ENCODE measurements at regions not wholly inside any gene's neighbourhood (a gene's known extent, or its start where the extent isn't known, plus 50 kb on each side); places are given as distances from the start of the nearest gene placed in this dataset.

DNA sequence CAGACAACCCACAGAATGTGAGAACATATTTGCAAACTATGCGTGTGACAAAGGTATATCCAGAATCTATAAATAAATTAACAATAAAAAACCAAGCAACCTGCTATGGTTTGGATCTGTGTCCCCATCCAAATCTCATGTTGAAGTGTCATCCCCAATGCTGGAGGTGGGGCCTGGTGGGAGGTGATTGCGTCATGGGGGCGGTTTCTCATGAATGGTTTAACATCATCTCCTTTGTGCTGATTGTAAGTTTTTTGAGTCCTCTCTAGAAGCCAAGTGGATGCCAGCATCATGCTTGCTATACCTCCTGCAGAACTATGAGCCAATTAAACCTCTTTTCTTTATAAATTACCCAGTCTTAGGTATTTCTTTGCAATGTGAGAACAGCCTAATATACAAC, 335.4 kb downstream of the MAN2A1 start:
- TF ChIP-seq JUNB (IDR thresholded peaks at IDR 0.05; ENCODE audit: unreplicated experiment) (no peak), EZH2 (IDR thresholded peaks at IDR 0.05; ENCODE audit: low read depth, unreplicated experiment) (no peak), ZNF114 (CRISPR knock-in tag; IDR thresholded peaks at IDR 0.05) (no peak), NANOG (IDR thresholded peaks at IDR 0.05; ENCODE audit: borderline replicate concordance) (no peak), POLR2AphosphoS5 (IDR thresholded peaks at IDR 0.05; ENCODE audit: low read depth) (no peak), ZNF331 (CRISPR knock-in tag; IDR thresholded peaks at IDR 0.05; ENCODE audit: low read depth) (no peak), CREB1 (CRISPR knock-in tag; IDR thresholded peaks at IDR 0.05; ENCODE audit: low read depth) (no peak), EZH2phosphoT487 (IDR thresholded peaks at IDR 0.05; ENCODE audit: unreplicated experiment) (no peak)
- TF ChIP-seq, protein P1, sequence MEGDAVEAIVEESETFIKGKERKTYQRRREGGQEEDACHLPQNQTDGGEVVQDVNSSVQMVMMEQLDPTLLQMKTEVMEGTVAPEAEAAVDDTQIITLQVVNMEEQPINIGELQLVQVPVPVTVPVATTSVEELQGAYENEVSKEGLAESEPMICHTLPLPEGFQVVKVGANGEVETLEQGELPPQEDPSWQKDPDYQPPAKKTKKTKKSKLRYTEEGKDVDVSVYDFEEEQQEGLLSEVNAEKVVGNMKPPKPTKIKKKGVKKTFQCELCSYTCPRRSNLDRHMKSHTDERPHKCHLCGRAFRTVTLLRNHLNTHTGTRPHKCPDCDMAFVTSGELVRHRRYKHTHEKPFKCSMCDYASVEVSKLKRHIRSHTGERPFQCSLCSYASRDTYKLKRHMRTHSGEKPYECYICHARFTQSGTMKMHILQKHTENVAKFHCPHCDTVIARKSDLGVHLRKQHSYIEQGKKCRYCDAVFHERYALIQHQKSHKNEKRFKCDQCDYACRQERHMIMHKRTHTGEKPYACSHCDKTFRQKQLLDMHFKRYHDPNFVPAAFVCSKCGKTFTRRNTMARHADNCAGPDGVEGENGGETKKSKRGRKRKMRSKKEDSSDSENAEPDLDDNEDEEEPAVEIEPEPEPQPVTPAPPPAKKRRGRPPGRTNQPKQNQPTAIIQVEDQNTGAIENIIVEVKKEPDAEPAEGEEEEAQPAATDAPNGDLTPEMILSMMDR (conservative IDR thresholded peaks at IDR 0.05; ENCODE audit: low read depth in 2 of 2), result no peak
- TF ChIP-seq, protein P2, sequence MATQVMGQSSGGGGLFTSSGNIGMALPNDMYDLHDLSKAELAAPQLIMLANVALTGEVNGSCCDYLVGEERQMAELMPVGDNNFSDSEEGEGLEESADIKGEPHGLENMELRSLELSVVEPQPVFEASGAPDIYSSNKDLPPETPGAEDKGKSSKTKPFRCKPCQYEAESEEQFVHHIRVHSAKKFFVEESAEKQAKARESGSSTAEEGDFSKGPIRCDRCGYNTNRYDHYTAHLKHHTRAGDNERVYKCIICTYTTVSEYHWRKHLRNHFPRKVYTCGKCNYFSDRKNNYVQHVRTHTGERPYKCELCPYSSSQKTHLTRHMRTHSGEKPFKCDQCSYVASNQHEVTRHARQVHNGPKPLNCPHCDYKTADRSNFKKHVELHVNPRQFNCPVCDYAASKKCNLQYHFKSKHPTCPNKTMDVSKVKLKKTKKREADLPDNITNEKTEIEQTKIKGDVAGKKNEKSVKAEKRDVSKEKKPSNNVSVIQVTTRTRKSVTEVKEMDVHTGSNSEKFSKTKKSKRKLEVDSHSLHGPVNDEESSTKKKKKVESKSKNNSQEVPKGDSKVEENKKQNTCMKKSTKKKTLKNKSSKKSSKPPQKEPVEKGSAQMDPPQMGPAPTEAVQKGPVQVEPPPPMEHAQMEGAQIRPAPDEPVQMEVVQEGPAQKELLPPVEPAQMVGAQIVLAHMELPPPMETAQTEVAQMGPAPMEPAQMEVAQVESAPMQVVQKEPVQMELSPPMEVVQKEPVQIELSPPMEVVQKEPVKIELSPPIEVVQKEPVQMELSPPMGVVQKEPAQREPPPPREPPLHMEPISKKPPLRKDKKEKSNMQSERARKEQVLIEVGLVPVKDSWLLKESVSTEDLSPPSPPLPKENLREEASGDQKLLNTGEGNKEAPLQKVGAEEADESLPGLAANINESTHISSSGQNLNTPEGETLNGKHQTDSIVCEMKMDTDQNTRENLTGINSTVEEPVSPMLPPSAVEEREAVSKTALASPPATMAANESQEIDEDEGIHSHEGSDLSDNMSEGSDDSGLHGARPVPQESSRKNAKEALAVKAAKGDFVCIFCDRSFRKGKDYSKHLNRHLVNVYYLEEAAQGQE (IDR thresholded peaks at IDR 0.05; ENCODE audit: unreplicated experiment), result no peak
- TF ChIP-seq, protein P3, sequence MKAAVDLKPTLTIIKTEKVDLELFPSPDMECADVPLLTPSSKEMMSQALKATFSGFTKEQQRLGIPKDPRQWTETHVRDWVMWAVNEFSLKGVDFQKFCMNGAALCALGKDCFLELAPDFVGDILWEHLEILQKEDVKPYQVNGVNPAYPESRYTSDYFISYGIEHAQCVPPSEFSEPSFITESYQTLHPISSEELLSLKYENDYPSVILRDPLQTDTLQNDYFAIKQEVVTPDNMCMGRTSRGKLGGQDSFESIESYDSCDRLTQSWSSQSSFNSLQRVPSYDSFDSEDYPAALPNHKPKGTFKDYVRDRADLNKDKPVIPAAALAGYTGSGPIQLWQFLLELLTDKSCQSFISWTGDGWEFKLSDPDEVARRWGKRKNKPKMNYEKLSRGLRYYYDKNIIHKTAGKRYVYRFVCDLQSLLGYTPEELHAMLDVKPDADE (IDR thresholded peaks at IDR 0.05), result no peak
- TF ChIP-seq, protein P4, sequence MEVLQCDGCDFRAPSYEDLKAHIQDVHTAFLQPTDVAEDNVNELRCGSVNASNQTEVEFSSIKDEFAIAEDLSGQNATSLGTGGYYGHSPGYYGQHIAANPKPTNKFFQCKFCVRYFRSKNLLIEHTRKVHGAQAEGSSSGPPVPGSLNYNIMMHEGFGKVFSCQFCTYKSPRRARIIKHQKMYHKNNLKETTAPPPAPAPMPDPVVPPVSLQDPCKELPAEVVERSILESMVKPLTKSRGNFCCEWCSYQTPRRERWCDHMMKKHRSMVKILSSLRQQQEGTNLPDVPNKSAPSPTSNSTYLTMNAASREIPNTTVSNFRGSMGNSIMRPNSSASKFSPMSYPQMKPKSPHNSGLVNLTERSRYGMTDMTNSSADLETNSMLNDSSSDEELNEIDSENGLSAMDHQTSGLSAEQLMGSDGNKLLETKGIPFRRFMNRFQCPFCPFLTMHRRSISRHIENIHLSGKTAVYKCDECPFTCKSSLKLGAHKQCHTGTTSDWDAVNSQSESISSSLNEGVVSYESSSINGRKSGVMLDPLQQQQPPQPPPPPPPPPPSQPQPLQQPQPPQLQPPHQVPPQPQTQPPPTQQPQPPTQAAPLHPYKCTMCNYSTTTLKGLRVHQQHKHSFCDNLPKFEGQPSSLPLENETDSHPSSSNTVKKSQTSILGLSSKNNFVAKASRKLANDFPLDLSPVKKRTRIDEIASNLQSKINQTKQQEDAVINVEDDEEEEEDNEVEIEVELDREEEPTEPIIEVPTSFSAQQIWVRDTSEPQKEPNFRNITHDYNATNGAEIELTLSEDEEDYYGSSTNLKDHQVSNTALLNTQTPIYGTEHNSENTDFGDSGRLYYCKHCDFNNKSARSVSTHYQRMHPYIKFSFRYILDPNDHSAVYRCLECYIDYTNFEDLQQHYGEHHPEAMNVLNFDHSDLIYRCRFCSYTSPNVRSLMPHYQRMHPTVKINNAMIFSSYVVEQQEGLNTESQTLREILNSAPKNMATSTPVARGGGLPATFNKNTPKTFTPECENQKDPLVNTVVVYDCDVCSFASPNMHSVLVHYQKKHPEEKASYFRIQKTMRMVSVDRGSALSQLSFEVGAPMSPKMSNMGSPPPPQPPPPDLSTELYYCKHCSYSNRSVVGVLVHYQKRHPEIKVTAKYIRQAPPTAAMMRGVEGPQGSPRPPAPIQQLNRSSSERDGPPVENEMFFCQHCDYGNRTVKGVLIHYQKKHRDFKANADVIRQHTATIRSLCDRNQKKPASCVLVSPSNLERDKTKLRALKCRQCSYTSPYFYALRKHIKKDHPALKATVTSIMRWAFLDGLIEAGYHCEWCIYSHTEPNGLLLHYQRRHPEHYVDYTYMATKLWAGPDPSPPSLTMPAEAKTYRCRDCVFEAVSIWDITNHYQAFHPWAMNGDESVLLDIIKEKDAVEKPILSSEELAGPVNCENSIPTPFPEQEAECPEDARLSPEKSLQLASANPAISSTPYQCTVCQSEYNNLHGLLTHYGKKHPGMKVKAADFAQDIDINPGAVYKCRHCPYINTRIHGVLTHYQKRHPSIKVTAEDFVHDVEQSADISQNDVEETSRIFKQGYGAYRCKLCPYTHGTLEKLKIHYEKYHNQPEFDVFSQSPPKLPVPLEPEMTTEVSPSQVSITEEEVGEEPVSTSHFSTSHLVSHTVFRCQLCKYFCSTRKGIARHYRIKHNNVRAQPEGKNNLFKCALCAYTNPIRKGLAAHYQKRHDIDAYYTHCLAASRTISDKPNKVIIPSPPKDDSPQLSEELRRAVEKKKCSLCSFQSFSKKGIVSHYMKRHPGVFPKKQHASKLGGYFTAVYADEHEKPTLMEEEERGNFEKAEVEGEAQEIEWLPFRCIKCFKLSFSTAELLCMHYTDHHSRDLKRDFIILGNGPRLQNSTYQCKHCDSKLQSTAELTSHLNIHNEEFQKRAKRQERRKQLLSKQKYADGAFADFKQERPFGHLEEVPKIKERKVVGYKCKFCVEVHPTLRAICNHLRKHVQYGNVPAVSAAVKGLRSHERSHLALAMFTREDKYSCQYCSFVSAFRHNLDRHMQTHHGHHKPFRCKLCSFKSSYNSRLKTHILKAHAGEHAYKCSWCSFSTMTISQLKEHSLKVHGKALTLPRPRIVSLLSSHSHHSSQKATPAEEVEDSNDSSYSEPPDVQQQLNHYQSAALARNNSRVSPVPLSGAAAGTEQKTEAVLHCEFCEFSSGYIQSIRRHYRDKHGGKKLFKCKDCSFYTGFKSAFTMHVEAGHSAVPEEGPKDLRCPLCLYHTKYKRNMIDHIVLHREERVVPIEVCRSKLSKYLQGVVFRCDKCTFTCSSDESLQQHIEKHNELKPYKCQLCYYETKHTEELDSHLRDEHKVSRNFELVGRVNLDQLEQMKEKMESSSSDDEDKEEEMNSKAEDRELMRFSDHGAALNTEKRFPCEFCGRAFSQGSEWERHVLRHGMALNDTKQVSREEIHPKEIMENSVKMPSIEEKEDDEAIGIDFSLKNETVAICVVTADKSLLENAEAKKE (CRISPR knock-in tag; IDR thresholded peaks at IDR 0.05), result no peak
- H3K4me2 ChIP-seq, result no peak overlapping the region
- no peaks in the 10 kb centered on the region for H4K20me1 ChIP-seq (replicated peaks; ENCODE audit: insufficient read depth)
- H3F3A ChIP-seq (replicated peaks; ENCODE audit: low read depth), result no peaks in the 10 kb centered on the region
- 0 out of 2 replicates have a peak, but pooled peaks cover 5% of the 10 kb centered on the region for H3K9me2 ChIP-seq (ENCODE audit: insufficient read depth)
- H3K4me1 ChIP-seq (ENCODE audit: insufficient read depth), result no peaks in the 10 kb centered on the region
- no peaks in the 10 kb centered on the region for H3K27me3 ChIP-seq (ENCODE audit: insufficient read depth)
- no peak for ATAC-seq
- no peak overlapping the region for H3K27ac ChIP-seq (ENCODE audit: low read depth)
- Mint-ChIP-seq H3K4me3 (no peak overlapping the region), H3K27ac (no peak overlapping the region), H3K27me3 (ENCODE audit: insufficient read depth, low read depth, poor library complexity) (peaks cover 2% of the 10 kb centered on the region), H3K4me1 (no peaks in the 10 kb centered on the region), H3K36me3 (ENCODE audit: low read depth) (no peaks in the 10 kb centered on the region), H3K9me3 (no peaks in the 10 kb centered on the region)
- H3K36me3 ChIP-seq (ENCODE audit: insufficient read depth), result 0 out of 2 replicates have a peak, but pooled peaks cover 5% of the 10 kb centered on the region
- DNase-seq (ENCODE audit: low spot score), result no peak
- no peaks in the 10 kb centered on the region for H3K79me2 ChIP-seq (replicated peaks; ENCODE audit: insufficient read depth)
- no peak overlapping the region for H2AFZ ChIP-seq
- H3K4me3 ChIP-seq, result no peak overlapping the region

Measured in GM23338 (cell line).